ENCODE measurements at regions not wholly inside any gene's neighbourhood (a gene's known extent, or its start where the extent isn't known, plus 50 kb on each side); places are given as distances from the start of the nearest gene placed in this dataset.

DNA sequence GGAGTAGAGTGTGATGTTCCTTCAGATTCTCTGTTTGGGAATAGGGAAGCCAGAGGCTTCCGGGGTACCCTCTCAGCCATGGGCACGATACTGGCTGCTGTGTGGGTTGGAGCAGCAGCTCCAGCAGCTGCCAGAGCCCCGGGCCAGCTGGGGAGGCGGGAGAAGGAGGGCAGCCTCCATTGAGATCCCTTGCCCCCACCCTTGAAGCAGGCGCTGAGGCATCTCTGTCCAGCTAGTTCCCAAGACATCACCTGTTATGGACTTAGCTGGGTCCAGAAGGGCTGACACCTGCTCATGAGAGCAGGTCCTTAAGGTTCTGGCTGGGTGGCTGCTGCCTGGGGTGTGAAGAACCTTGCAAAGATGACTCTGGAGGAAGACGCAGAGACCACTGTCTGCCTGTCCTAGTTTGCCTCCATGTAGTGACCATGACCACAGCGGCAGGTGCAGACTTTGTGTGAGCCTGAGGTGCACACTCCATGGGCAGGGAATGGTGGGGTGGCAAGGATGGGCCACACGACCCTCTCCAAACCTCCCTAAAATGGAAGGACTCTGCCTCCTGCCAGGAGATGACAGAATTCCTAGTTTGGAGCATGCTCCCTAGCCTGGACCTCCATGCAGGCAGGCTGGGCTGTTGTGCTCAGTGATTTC is 222.6 kb upstream of the C1orf174 start:
- TF ChIP-seq, protein P1, sequence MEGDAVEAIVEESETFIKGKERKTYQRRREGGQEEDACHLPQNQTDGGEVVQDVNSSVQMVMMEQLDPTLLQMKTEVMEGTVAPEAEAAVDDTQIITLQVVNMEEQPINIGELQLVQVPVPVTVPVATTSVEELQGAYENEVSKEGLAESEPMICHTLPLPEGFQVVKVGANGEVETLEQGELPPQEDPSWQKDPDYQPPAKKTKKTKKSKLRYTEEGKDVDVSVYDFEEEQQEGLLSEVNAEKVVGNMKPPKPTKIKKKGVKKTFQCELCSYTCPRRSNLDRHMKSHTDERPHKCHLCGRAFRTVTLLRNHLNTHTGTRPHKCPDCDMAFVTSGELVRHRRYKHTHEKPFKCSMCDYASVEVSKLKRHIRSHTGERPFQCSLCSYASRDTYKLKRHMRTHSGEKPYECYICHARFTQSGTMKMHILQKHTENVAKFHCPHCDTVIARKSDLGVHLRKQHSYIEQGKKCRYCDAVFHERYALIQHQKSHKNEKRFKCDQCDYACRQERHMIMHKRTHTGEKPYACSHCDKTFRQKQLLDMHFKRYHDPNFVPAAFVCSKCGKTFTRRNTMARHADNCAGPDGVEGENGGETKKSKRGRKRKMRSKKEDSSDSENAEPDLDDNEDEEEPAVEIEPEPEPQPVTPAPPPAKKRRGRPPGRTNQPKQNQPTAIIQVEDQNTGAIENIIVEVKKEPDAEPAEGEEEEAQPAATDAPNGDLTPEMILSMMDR (conservative IDR thresholded peaks at IDR 0.05), result no peak
- H3K27ac ChIP-seq, result no peak overlapping the region

DNA sequence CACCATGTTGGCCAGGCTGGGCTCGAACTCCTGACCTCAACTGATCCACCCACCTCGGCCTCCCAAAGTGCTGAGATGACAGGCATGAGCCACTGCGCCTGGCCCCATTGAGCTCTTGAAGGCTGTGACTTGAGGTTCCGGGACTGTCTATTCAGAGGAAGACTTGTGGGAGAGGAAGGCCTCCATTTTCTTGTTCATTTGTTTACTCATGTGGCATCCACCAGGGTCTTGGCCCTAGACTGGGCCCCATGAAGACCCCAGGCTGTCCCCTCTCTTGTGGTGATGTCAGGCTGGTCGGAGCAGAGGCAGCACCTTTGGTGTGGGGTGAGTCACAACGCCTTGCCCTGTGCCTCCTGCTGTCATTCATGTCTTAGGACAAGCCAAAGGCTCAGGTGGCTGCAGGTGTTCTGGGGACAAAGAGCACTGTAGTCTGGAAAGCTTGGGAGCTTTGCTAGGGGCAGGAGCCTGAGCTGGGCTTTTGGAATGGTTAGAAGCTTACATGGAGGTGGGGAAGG is 224.6 kb upstream of the C1orf174 start:
- H3K27ac ChIP-seq, result no peak overlapping the region
- TF ChIP-seq, protein P1 (conservative IDR thresholded peaks at IDR 0.05), result no peak

DNA sequence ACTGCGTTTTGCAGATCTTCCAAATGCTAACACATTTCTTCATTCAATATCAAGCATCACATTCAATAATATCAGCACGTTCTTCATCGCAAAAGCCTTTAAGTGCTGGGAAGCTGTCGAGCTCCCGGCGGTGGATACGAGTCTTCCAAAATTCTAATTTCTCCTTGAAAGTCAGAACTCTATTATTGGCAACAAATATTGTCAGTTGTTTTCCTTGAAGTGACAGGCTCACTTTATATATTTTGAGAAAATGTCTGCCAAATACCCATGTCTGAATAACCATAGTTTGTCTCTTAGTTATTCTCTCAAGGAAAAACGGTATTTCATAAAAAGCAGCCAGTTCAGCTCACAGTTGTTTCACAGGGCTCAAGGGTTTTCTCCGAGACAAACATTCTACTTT is 226.2 kb upstream of the C1orf174 start:
- no peak overlapping the region for H3K27ac ChIP-seq
- TF ChIP-seq, protein P1 (conservative IDR thresholded peaks at IDR 0.05), result no peak

DNA sequence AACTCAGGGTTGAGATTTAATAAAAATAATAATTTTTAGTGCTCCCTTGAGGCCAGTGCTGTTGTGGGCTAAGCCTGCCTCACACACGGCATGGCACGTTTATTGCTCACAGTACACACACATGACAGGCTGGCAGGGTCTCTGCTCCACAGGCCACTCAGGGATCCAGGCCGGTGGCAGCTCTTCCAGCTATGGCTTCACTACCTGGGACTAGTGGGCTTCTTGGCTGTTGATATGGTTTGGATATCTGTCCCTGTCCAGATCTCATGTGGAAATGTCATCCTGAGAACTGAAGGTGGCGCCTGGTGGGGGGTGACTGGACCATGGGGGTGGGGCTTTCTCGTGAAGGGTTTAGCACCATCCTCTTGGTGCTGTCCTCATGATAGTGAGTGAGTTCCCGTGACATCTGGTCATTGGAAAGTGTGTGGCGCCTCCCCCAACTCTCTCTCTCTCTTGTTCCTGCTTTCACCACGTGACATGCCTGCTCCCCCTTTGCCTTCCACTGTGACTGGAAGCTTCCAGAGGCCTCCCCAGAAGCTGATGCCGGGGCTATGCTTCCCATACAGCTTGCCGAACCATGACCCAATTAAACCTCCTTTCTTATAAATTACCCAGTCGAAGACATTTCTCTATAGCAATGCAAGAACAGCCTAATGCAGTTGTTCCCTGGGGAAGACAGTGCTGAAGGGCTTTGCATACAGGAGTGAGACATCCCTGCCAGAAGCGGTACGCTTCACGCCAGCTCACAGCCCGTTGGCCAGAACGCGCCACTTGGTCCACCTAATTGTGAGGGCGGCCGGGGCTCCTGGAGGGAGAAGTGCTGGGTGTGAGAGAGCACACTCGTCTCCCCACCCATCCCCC is 226.9 kb upstream of the C1orf174 start:
- H3K27ac ChIP-seq, result no peak overlapping the region
- TF ChIP-seq, protein P1 (conservative IDR thresholded peaks at IDR 0.05), result no peak

DNA sequence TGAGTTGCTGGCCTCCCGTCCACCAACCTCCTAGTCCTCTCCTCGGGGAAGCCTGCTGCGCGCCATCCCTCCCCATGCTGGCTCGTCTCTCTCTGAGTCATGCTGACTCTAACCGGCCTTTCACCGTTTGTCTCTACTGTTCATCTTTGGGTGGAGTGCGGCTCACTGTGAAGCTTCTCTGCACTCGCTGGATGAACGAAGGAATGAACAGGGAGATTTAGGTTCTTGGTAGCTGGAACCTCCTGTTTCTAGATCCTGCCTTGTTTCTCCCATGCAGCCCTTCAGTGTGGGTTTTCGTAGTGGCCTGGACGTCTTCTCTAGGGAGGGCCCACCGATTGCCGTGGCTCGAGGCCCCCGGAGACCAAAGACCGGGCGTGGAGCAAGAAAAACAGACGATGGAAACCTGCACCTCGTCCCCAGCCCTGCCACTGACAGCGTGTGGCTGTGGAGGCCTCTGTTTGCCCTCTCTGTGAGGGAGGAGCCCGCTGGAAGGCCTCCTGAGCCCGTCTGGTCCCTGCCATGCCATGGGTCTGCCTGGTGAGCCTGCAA is 227.6 kb upstream of the C1orf174 start:
- H3K27ac ChIP-seq, result no peak overlapping the region
- TF ChIP-seq, protein P1 (conservative IDR thresholded peaks at IDR 0.05), result no peak

DNA sequence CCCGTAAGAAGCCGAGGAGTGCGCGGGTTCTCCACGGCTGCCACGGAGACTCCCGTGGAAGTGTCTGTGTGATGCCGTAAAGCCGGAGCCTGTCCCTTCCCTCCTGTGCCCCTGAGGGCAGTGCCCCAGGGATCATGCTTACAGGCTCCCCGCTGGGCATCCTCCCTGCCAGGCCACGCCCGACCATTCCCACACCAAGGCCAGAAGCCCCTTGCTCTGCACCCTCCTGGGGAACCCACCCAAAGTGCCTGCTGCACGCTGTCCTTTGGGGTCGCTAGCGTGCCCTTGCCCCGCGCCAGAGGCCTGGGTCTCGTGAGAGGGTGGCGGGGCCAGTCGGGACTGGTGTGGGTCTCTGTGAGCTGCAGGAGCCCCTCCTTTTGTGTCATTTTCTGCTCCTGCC is 228.5 kb upstream of the C1orf174 start:
- TF ChIP-seq, protein P1 (conservative IDR thresholded peaks at IDR 0.05), result no peak
- H3K27ac ChIP-seq, result no peak overlapping the region

DNA sequence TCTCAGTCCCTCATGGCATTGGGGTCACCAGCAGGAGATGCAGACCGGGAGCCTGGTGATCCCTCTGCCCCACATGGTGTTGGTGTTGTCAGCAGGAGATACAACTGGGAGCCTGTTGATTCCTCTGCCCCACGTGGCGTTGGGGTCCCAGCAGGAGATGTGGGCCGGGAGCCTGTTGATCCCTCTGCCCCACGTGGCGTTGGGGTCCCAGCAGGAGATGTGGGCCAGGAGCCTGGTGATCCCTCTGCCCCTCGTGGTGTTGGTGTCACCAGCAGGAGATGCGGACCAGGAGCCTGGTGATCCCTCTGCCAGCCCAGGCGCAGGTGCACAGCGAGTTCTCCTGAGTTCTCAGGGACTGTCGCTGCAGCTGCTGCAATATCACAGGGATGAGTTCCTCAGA is 229.6 kb upstream of the C1orf174 start:
- TF ChIP-seq, protein P1 (conservative IDR thresholded peaks at IDR 0.05), result no peak
- H3K27ac ChIP-seq, result no peak overlapping the region

Data from VCaP (cell line).